ENCODE measurements at regions not wholly inside any gene's neighbourhood (a gene's known extent, or its start where the extent isn't known, plus 50 kb on each side); places are given as distances from the start of the nearest gene placed in this dataset.

DNA sequence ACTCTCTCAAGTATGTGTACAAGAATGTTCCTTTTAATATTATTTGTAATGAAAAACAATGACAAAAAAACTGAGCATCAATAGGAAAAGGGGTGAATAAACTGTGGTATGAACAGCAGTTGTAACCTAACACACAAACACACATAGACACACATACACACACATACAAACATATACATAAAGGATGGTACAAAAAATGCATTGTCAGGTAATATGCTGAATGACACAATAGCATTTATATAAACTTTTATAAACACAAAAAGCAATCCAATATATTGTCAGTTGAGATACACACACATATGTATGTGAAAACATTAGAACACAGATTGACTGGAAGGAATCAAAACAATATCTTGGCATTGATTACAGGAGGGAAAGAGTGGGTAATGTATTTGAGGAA lies 227.0 kb upstream of the ISL1 start:
- TF ChIP-seq, protein P1, sequence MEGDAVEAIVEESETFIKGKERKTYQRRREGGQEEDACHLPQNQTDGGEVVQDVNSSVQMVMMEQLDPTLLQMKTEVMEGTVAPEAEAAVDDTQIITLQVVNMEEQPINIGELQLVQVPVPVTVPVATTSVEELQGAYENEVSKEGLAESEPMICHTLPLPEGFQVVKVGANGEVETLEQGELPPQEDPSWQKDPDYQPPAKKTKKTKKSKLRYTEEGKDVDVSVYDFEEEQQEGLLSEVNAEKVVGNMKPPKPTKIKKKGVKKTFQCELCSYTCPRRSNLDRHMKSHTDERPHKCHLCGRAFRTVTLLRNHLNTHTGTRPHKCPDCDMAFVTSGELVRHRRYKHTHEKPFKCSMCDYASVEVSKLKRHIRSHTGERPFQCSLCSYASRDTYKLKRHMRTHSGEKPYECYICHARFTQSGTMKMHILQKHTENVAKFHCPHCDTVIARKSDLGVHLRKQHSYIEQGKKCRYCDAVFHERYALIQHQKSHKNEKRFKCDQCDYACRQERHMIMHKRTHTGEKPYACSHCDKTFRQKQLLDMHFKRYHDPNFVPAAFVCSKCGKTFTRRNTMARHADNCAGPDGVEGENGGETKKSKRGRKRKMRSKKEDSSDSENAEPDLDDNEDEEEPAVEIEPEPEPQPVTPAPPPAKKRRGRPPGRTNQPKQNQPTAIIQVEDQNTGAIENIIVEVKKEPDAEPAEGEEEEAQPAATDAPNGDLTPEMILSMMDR (IDR thresholded peaks at IDR 0.05) = no peak
- no peak for TF ChIP-seq ZFX (IDR thresholded peaks at IDR 0.05; ENCODE audit: borderline replicate concordance)
